Ishikawa (cell line): ENCODE measurements at regions not wholly inside any gene's neighbourhood (a gene's known extent, or its start where the extent isn't known, plus 50 kb on each side); places are given as distances from the start of the nearest gene placed in this dataset.

Source experiments
- CEBPB ChIP-seq: IDR thresholded peaks from 2 replicates; pipeline ENCODE4 v1.6.1; 2012
- CREB1 ChIP-seq: IDR thresholded peaks from 2 replicates; pipeline ENCODE4 v1.6.1; 2012; ENCODE audit warnings: low read depth
- EGR1 ChIP-seq: IDR thresholded peaks from 2 replicates; pipeline ENCODE4 v1.6.1; 2012
- EP300 ChIP-seq: IDR thresholded peaks from 2 replicates; pipeline ENCODE4 v1.6.1; 2012; ENCODE audit warnings: borderline replicate concordance
- FOXM1 ChIP-seq: IDR thresholded peaks from 2 replicates; pipeline ENCODE4 v1.6.1; 2012; ENCODE audit warnings: low read depth, borderline replicate concordance
- NFIC ChIP-seq: IDR thresholded peaks from 2 replicates; pipeline ENCODE4 v1.6.1; 2012
- RAD21 ChIP-seq: IDR thresholded peaks from 2 replicates; pipeline ENCODE4 v1.6.1; 2012; ENCODE audit warnings: low read depth
- TAF1 ChIP-seq: IDR thresholded peaks from 2 replicates; pipeline ENCODE4 v1.6.1; 2012; ENCODE audit warnings: low read depth, mild to moderate bottlenecking
- TCF12 ChIP-seq: IDR thresholded peaks from 2 replicates; pipeline ENCODE4 v1.6.1; 2012; ENCODE audit warnings: low read depth
- TEAD4 ChIP-seq: IDR thresholded peaks from 2 replicates; pipeline ENCODE4 v1.6.1; 2012
- YY1 ChIP-seq: IDR thresholded peaks from 2 replicates; pipeline ENCODE4 v1.6.1; 2012; ENCODE audit warnings: low read depth
- ZBTB7A ChIP-seq: IDR thresholded peaks from 2 replicates; pipeline ENCODE4 v1.6.1; 2012; ENCODE audit warnings: low read depth
- TF ChIP-seq, protein P1 (sequence below): IDR thresholded peaks from 2 replicates; pipeline ENCODE4 v1.6.1; 2012
- TF ChIP-seq, protein P2 (sequence below): IDR thresholded peaks from 2 replicates; pipeline ENCODE4 v1.6.1; 2012
- TF ChIP-seq, protein P3 (sequence below): IDR thresholded peaks from 2 replicates; pipeline ENCODE4 v1.6.1; 2012; ENCODE audit warnings: low read depth, mild to moderate bottlenecking

DNA sequence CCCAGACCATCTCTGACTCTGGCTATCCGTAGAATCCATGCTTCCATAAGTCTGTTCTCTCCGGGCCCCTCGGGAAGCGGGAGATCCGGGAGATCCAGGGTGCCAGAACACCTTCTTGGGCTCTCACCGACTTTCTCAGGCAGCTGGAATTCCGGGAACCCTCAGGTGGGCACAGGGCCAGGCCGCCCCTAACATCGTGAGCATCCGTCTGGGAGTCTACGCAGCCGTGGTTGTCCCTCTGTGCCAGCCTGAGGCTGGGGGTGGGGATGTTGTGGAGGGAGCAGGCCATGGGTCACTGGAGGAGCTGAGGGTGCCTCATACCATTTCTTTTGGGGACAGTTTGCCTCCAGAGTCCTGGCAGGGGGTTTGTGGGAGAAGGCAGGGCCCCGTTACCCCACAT, 92.3 kb upstream of the COL5A1 start:
- TF ChIP-seq CREB1 (no peak), CEBPB (no peak), FOXM1 (no peak), YY1 (no peak), EP300 (no peak), EGR1 (no peak), TCF12 (no peak), ZBTB7A (no peak)
- TF ChIP-seq, protein P1, sequence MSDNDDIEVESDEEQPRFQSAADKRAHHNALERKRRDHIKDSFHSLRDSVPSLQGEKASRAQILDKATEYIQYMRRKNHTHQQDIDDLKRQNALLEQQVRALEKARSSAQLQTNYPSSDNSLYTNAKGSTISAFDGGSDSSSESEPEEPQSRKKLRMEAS: no peak
- TF ChIP-seq, protein P2, sequence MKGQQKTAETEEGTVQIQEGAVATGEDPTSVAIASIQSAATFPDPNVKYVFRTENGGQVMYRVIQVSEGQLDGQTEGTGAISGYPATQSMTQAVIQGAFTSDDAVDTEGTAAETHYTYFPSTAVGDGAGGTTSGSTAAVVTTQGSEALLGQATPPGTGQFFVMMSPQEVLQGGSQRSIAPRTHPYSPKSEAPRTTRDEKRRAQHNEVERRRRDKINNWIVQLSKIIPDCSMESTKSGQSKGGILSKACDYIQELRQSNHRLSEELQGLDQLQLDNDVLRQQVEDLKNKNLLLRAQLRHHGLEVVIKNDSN: no peak
- TF ChIP-seq, protein P3, sequence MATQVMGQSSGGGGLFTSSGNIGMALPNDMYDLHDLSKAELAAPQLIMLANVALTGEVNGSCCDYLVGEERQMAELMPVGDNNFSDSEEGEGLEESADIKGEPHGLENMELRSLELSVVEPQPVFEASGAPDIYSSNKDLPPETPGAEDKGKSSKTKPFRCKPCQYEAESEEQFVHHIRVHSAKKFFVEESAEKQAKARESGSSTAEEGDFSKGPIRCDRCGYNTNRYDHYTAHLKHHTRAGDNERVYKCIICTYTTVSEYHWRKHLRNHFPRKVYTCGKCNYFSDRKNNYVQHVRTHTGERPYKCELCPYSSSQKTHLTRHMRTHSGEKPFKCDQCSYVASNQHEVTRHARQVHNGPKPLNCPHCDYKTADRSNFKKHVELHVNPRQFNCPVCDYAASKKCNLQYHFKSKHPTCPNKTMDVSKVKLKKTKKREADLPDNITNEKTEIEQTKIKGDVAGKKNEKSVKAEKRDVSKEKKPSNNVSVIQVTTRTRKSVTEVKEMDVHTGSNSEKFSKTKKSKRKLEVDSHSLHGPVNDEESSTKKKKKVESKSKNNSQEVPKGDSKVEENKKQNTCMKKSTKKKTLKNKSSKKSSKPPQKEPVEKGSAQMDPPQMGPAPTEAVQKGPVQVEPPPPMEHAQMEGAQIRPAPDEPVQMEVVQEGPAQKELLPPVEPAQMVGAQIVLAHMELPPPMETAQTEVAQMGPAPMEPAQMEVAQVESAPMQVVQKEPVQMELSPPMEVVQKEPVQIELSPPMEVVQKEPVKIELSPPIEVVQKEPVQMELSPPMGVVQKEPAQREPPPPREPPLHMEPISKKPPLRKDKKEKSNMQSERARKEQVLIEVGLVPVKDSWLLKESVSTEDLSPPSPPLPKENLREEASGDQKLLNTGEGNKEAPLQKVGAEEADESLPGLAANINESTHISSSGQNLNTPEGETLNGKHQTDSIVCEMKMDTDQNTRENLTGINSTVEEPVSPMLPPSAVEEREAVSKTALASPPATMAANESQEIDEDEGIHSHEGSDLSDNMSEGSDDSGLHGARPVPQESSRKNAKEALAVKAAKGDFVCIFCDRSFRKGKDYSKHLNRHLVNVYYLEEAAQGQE: no peak

DNA sequence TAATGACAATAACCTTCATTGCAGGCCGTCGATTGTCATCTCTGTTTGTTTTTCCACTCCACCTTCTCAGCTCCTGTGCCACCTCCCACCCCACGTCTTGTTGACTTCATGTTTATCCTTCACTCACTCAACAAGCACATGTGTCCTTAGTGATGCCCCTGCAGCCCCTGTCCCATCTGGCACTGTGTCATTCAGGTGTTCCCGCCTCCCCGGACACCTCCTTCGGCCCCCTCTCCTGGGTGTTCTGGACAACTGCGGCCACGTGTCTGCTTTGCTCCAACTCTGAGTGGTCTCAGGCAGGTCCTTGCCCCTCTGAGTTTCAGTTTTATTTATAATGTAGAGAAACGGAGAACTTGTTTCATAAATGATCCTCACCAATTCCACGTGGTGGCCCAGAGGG, 91.0 kb upstream of the COL5A1 start:
- TF ChIP-seq TEAD4 (no peak), YY1 (no peak), RAD21 (no peak), FOXM1 (no peak), CREB1 (no peak), NFIC (no peak), TAF1 (no peak), CEBPB (no peak), ZBTB7A (no peak), EP300 (no peak), TCF12 (no peak), EGR1 (no peak)
- TF ChIP-seq, protein P2: no peak
- TF ChIP-seq, protein P3: no peak
- TF ChIP-seq, protein P1: no peak

DNA sequence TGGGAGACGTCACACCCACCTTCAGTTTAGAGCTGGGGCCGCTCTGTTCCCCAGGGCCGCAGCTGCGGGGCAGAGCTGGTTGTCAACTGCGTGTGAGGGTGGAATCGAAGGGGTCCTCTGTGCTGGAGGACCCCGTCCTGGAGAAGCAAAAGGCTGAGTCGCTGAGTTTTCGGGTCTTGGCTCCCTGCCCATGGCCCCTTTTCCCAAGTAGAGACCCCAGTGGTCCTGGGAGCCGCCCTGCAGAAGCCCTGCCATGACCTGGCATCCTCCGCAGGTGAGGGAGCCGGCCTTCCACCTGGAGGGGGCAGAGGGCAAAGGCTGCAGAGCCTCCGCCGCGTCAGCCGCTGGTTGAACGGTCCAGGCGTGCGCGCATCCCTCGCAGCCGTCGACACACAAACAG, 90.4 kb upstream of the COL5A1 start:
- TF ChIP-seq FOXM1: no peak
- TF ChIP-seq EP300: no peak
- no peak for TF ChIP-seq TCF12
- TF ChIP-seq RAD21: no peak
- TF ChIP-seq ZBTB7A: no peak
- no peak for TF ChIP-seq TAF1
- no peak for TF ChIP-seq TEAD4
- TF ChIP-seq EGR1: no peak
- no peak for TF ChIP-seq CEBPB
- TF ChIP-seq, protein P2: no peak
- no peak for TF ChIP-seq YY1
- TF ChIP-seq, protein P3: no peak
- TF ChIP-seq CREB1: no peak
- no peak for TF ChIP-seq NFIC
- TF ChIP-seq, protein P1: no peak
